SK-N-SH (cell line): ENCODE measurements at regions not wholly inside any gene's neighbourhood (a gene's known extent, or its start where the extent isn't known, plus 50 kb on each side); places are given as distances from the start of the nearest gene placed in this dataset.

ENCODE experiments used
- CTCF ChIA-PET: fragments of 300-600, 350-600 bp; formaldehyde crosslinking; extraction: SDS; loops from one replicate; lab custom pipeline; 2021; lab: Yijun Ruan, JAX
- POLR2A ChIA-PET: fragments of 350-600 bp; sonication (Branson Sonifier 250); formaldehyde crosslinking; extraction: SDS; loops from one replicate; lab custom pipeline; 2020; ENCODE audit warnings: antibody characterized with exemption, inconsistent platforms; lab: Yijun Ruan, JAX
- DNase-seq: peaks from one replicate; pipeline ENCODE4 v3.0.0; 2012
- H2AFZ ChIP-seq: fragments of 200-600 bp; sonication (generic); 2 replicates; pipeline ENCODE4 v1.8.1; 2016; ENCODE audit warnings: antibody characterized with exemption, mild to moderate bottlenecking, low read depth
- H3F3A ChIP-seq: fragments of 200-600 bp; sonication (generic); replicated peaks from 2 replicates; pipeline ENCODE3; 2016; ENCODE audit warnings: antibody characterized with exemption, mild to moderate bottlenecking; ENCODE audit not compliant: insufficient read depth
- H3K27ac ChIP-seq, 2 experiments: fragments of 200-500 bp in 1 of 2; fragments of 200-600 bp in 1 of 2; sonication (Bioruptor generic) in 1 of 2; sonication (generic), shearing (Covaris generic) in 1 of 2; 2 replicates each; pipeline versions ENCODE4 v1.5.1 to v1.6.1; 2014 to 2016; ENCODE audit warnings: low read depth in 2 of 2, inconsistent platforms in 1 of 2, low read length in 1 of 2, mild to moderate bottlenecking in 1 of 2, mixed read lengths in 1 of 2
- H3K27me3 ChIP-seq: fragments of 200-600 bp; sonication (generic), shearing (Covaris generic); 2 replicates; pipeline ENCODE4 v1.6.1; 2016; ENCODE audit warnings: mixed run types; ENCODE audit not compliant: insufficient read depth
- H3K36me3 ChIP-seq, 2 experiments: fragments of 200-500 bp in 1 of 2; fragments of 200-600 bp in 1 of 2; sonication (Bioruptor generic) in 1 of 2; sonication (generic) in 1 of 2; replicated peaks in 1 of 2; 2 replicates each; pipeline versions ENCODE3 to v1.5.1; 2014 to 2016; ENCODE audit warnings: low read length in 1 of 2, mild to moderate bottlenecking in 1 of 2; ENCODE audit not compliant: insufficient read depth in 2 of 2, control insufficient read depth in 1 of 2
- H3K4me1 ChIP-seq, 2 experiments: fragments of 200-500 bp in 1 of 2; fragments of 200-600 bp in 1 of 2; sonication (Bioruptor generic) in 1 of 2; sonication (generic), shearing (Covaris generic) in 1 of 2; 2 replicates each; pipeline versions ENCODE4 v1.5.1 to v1.6.1; 2014 to 2016; ENCODE audit warnings: low read depth in 1 of 2, low read length in 1 of 2, mixed run types in 1 of 2; ENCODE audit not compliant: insufficient read depth in 2 of 2, control insufficient read depth in 1 of 2
- H3K4me2 ChIP-seq: fragments of 200-600 bp; sonication (generic), shearing (Covaris generic); 2 replicates; pipeline ENCODE4 v1.6.1; 2017; ENCODE audit warnings: mixed run types
- H3K4me3 ChIP-seq, 2 experiments: fragments of 200-500 bp in 1 of 2; fragments of 200-600 bp in 1 of 2; sonication (Bioruptor generic) in 1 of 2; sonication (generic), shearing (Covaris generic) in 1 of 2; 2 replicates each; pipeline versions ENCODE4 v1.5.1 to v1.8.1; 2014 to 2016; ENCODE audit warnings: low read depth in 2 of 2, inconsistent platforms in 1 of 2, low read length in 1 of 2, mild to moderate bottlenecking in 1 of 2, mixed read lengths in 1 of 2, moderate library complexity in 1 of 2
- H3K79me2 ChIP-seq: fragments of 200-600 bp; sonication (generic); 2 replicates; pipeline ENCODE4 v1.8.1; 2017; ENCODE audit warnings: mild to moderate bottlenecking; ENCODE audit not compliant: insufficient read depth
- H3K9ac ChIP-seq: fragments of 200-600 bp; sonication (generic); 2 replicates; pipeline ENCODE4 v1.6.1; 2017; ENCODE audit warnings: mixed run types
- H3K9me2 ChIP-seq: fragments of 200-600 bp; sonication (generic); 2 replicates; pipeline ENCODE4 v1.6.1; 2017; ENCODE audit warnings: mixed run types
- H3K9me3 ChIP-seq: fragments of 200-600 bp; sonication (generic); 2 replicates; pipeline ENCODE4 v1.6.1; 2017; ENCODE audit warnings: mixed run types, mild to moderate bottlenecking, moderate library complexity
- H4K20me1 ChIP-seq: fragments of 200-600 bp; sonication (generic); 2 replicates; pipeline ENCODE4 v1.6.1; 2017; ENCODE audit warnings: mild to moderate bottlenecking, mixed run types; ENCODE audit not compliant: insufficient read depth
- CTCF ChIP-seq: fragments of 200-600 bp; sonication (generic); IDR thresholded peaks from 2 replicates; pipeline ENCODE4 v1.6.1; 2017; ENCODE audit warnings: antibody characterized with exemption, mild to moderate bottlenecking, moderate library complexity
- ELF1 ChIP-seq: IDR thresholded peaks from 2 replicates; pipeline ENCODE4 v1.4.0; 2012
- FOXJ3 ChIP-seq: sonication (generic); formaldehyde crosslinking; IDR thresholded peaks from 2 replicates; pipeline ENCODE4 v1.5.1; 2020; ENCODE audit warnings: mild to moderate bottlenecking, missing genetic modification reagents
- GABPA ChIP-seq: IDR thresholded peaks from 2 replicates; pipeline ENCODE4 v1.4.0; 2012; ENCODE audit warnings: low read depth, mild to moderate bottlenecking
- MAX ChIP-seq: IDR thresholded peaks from 2 replicates; pipeline ENCODE4 v1.4.0; 2012; ENCODE audit warnings: low read depth
- NRF1 ChIP-seq: IDR thresholded peaks from 2 replicates; pipeline ENCODE4 v1.6.1; 2012; ENCODE audit warnings: low read depth, mild to moderate bottlenecking, low read length
- PBX3 ChIP-seq: IDR thresholded peaks from 2 replicates; pipeline ENCODE4; 2012
- REST ChIP-seq: IDR thresholded peaks from 2 replicates; pipeline ENCODE4 v1.6.1; 2012; ENCODE audit warnings: mild to moderate bottlenecking, low read depth, low read length, moderate library complexity
- RFX5 ChIP-seq: IDR thresholded peaks from 2 replicates; pipeline ENCODE4 v1.6.1; 2012; ENCODE audit warnings: mild to moderate bottlenecking, improper control_type of control experiment, low read length
- SMC3 ChIP-seq: IDR thresholded peaks from 2 replicates; pipeline ENCODE4 v1.6.1; 2012; ENCODE audit warnings: low read depth, low read length, improper control_type of control experiment
- TAF1 ChIP-seq: IDR thresholded peaks from 2 replicates; pipeline ENCODE4 v1.6.1; 2012; ENCODE audit warnings: low read depth, mild to moderate bottlenecking, low read length, moderate library complexity, borderline replicate concordance
- USF2 ChIP-seq: fragments of 150-350 bp; IDR thresholded peaks from 2 replicates; pipeline ENCODE4 v1.6.1; 2017; ENCODE audit warnings: antibody characterized with exemption, low read length, low read depth, borderline replicate concordance
- WGBS: methylation state at CpG from one replicate; pipeline ENCODE4 v1.1.6; 2017; ENCODE audit warnings: low lambda C conversion rate; 5-methylcytosine and 5-hydroxymethylcytosine counted together

GRCh38 chr1:90411185-90411584 is 305.9 kb downstream of the BARHL2 start:
- Histone ChIP-seq H3K9me2 (no peaks in the 10 kb centered on the region), H3K4me1 (no peaks in the 10 kb centered on the region), H3K4me2 (no peak overlapping the region), H3K27ac (no peak overlapping the region), H3K27me3 (no peaks in the 10 kb centered on the region), H3F3A (no peaks in the 10 kb centered on the region), H2AFZ (no peak overlapping the region), H3K9ac (no peak overlapping the region), H3K9me3 (no peaks in the 10 kb centered on the region), H4K20me1 (no peaks in the 10 kb centered on the region), H3K4me3 (no peak overlapping the region), H3K79me2 (no peaks in the 10 kb centered on the region), H3K36me3 (no peaks in the 10 kb centered on the region)
- ChIA-PET CTCF (no interaction called here), POLR2A (no interaction called here)
- DNase-seq: no peak
- WGBS: 10% methylated on average over 3 of the region's 3 CpGs
- TF ChIP-seq PBX3 (no peak), SMC3 (no peak), USF2 (no peak), NRF1 (no peak), CTCF (no peak), RFX5 (no peak), ELF1 (no peak), MAX (no peak), GABPA (no peak), FOXJ3 (no peak), REST (no peak), TAF1 (no peak)
